IMR-90 (cell line): ENCODE measurements at regions not wholly inside any gene's neighbourhood (a gene's known extent, or its start where the extent isn't known, plus 50 kb on each side); places are given as distances from the start of the nearest gene placed in this dataset.

ENCODE experiments used
- CEBPB ChIP-seq: IDR thresholded peaks from 2 replicates; pipeline ENCODE4 v1.6.1; 2012; ENCODE audit warnings: low read depth, low read length, improper control_type of control experiment
- CHD1 ChIP-seq: IDR thresholded peaks from 2 replicates; pipeline ENCODE4 v1.6.1; 2012; ENCODE audit warnings: low read depth, low read length, improper control_type of control experiment
- CTCF ChIP-seq: conservative IDR thresholded peaks from 2 replicates; pipeline ENCODE4 v1.5.1; 2012; ENCODE audit warnings: mild to moderate bottlenecking, low read depth, low read length, improper control_type of control experiment
- ELK1 ChIP-seq: fragments of 150-350 bp; IDR thresholded peaks from 2 replicates; pipeline ENCODE4 v1.6.1; 2016; ENCODE audit warnings: low read depth, mild to moderate bottlenecking, low read length, moderate library complexity, borderline replicate concordance
- FOS ChIP-seq: fragments of 150-350 bp; IDR thresholded peaks from 2 replicates; pipeline ENCODE4 v1.6.1; 2016; ENCODE audit warnings: low read depth, low read length
- MAFK ChIP-seq: IDR thresholded peaks from 2 replicates; pipeline ENCODE4 v1.6.1; 2012; ENCODE audit warnings: low read depth, low read length, improper control_type of control experiment
- MXI1 ChIP-seq: IDR thresholded peaks from 2 replicates; pipeline ENCODE4 v1.6.1; 2012; ENCODE audit warnings: low read depth, mild to moderate bottlenecking, low read length, moderate library complexity, borderline replicate concordance
- POLR2A ChIP-seq: IDR thresholded peaks from 2 replicates; pipeline ENCODE4 v1.6.1; 2012; ENCODE audit warnings: mild to moderate bottlenecking, low read depth, low read length
- RAD21 ChIP-seq: IDR thresholded peaks from 2 replicates; pipeline ENCODE4 v1.6.1; 2012; ENCODE audit warnings: low read length, improper control_type of control experiment
- RCOR1 ChIP-seq: IDR thresholded peaks from 2 replicates; pipeline ENCODE4 v1.6.1; 2012; ENCODE audit warnings: mild to moderate bottlenecking, low read length, improper control_type of control experiment; ENCODE audit not compliant: insufficient replicate concordance
- RFX5 ChIP-seq: IDR thresholded peaks from 2 replicates; pipeline ENCODE4 v1.8.0; 2012; ENCODE audit warnings: low read depth, mild to moderate bottlenecking, low read length, moderate library complexity
- SMC3 ChIP-seq: fragments of 150-350 bp; IDR thresholded peaks from 2 replicates; pipeline ENCODE4 v1.6.1; 2016; ENCODE audit warnings: low read depth, mild to moderate bottlenecking, antibody characterized with exemption, low read length, moderate library complexity

- TF ChIP-seq CTCF = no peak
- TF ChIP-seq FOS = no peak
- no peak for TF ChIP-seq MAFK
- TF ChIP-seq RAD21 = no peak
- no peak for TF ChIP-seq POLR2A
- TF ChIP-seq SMC3 = no peak
- TF ChIP-seq MXI1 = no peak
- no peak for TF ChIP-seq CHD1
- TF ChIP-seq CEBPB = no peak
- no peak for TF ChIP-seq RFX5
- TF ChIP-seq ELK1 = no peak
- TF ChIP-seq RCOR1 = no peak
These were observed 371.7 kb upstream of the MMS22L start for GRCh38 chr6:97654674-97655073.
